GM12878 (cell line): ENCODE measurements at regions not wholly inside any gene's neighbourhood (a gene's known extent, or its start where the extent isn't known, plus 50 kb on each side); places are given as distances from the start of the nearest gene placed in this dataset.

Experiments
- CBX3 ChIP-seq: fragments of 200-600 bp; sonication (generic); IDR thresholded peaks from 2 replicates; pipeline ENCODE4 v1.6.1; 2016; ENCODE audit warnings: low read depth, borderline replicate concordance
- KDM1A ChIP-seq: fragments of 200-600 bp; sonication (generic); IDR thresholded peaks from 2 replicates; pipeline ENCODE4 v1.6.1; 2016; ENCODE audit warnings: borderline replicate concordance
- MTA2 ChIP-seq: fragments of 450-650 bp; IDR thresholded peaks from 2 replicates; pipeline ENCODE4 v1.6.1; 2016; ENCODE audit warnings: low read depth, mild to moderate bottlenecking, moderate library complexity
- NFXL1 ChIP-seq: fragments of 450-650 bp; IDR thresholded peaks from 2 replicates; pipeline ENCODE4 v1.6.1; 2017; ENCODE audit warnings: antibody characterized with exemption, mild to moderate bottlenecking, borderline replicate concordance
- RAD21 ChIP-seq: IDR thresholded peaks from 2 replicates; pipeline ENCODE4 v1.6.1; 2011; ENCODE audit warnings: mild to moderate bottlenecking, low read depth, low read length, moderate library complexity; ENCODE audit not compliant: insufficient read depth
- RELA ChIP-seq: fragments of 450-650 bp; IDR thresholded peaks from 2 replicates; pipeline ENCODE4 v1.8.0; 2014; ENCODE audit warnings: borderline replicate concordance; ENCODE audit not compliant: partially characterized antibody
- SREBF2 ChIP-seq: IDR thresholded peaks from 2 replicates; pipeline ENCODE4 v1.6.1; 2012; ENCODE audit warnings: mild to moderate bottlenecking, low read length
- SUZ12 ChIP-seq: fragments of 200-600 bp; sonication (generic); IDR thresholded peaks from one replicate; pipeline ENCODE4 v1.6.1; 2018; ENCODE audit warnings: antibody characterized with exemption, mild to moderate bottlenecking; ENCODE audit not compliant: unreplicated experiment
- WRNIP1 ChIP-seq: IDR thresholded peaks from 2 replicates; pipeline ENCODE4 v1.6.1; 2011; ENCODE audit warnings: low read depth, low read length, improper control_type of control experiment, borderline replicate concordance
- YY1 ChIP-seq: IDR thresholded peaks from 2 replicates; pipeline ENCODE4 v1.6.1; 2011; ENCODE audit warnings: low read depth, mild to moderate bottlenecking, low read length
- ZBED1 ChIP-seq: IDR thresholded peaks from 2 replicates; pipeline ENCODE4 v1.6.1; 2016; ENCODE audit warnings: borderline replicate concordance
- TF ChIP-seq, protein P1 (sequence below): IDR thresholded peaks from 2 replicates; pipeline ENCODE4 v1.6.1; 2012; ENCODE audit warnings: improper control_type of control experiment, low read depth, low read length; ENCODE audit not compliant: insufficient replicate concordance
- TF ChIP-seq, protein P2 (sequence below): fragments of 450-650 bp; IDR thresholded peaks from 2 replicates; pipeline ENCODE4 v1.6.1; 2018; ENCODE audit warnings: borderline replicate concordance, mild to moderate bottlenecking; ENCODE audit not compliant: partially characterized antibody
- TF ChIP-seq, protein P3 (sequence below): fragments of 450-650 bp; IDR thresholded peaks from 2 replicates; pipeline ENCODE4 v1.6.1; 2017; ENCODE audit warnings: mild to moderate bottlenecking, low read depth, inconsistent platforms; ENCODE audit not compliant: poor library complexity, severe bottlenecking
- TF ChIP-seq, protein P4 (sequence below): fragments of 450-650 bp; IDR thresholded peaks from 2 replicates; pipeline ENCODE4 v1.6.1; 2016; ENCODE audit warnings: mild to moderate bottlenecking
- TF ChIP-seq, protein P5 (sequence below): IDR thresholded peaks from 2 replicates; pipeline ENCODE4 v1.6.1; 2012; ENCODE audit warnings: low read depth, low read length, improper control_type of control experiment

DNA sequence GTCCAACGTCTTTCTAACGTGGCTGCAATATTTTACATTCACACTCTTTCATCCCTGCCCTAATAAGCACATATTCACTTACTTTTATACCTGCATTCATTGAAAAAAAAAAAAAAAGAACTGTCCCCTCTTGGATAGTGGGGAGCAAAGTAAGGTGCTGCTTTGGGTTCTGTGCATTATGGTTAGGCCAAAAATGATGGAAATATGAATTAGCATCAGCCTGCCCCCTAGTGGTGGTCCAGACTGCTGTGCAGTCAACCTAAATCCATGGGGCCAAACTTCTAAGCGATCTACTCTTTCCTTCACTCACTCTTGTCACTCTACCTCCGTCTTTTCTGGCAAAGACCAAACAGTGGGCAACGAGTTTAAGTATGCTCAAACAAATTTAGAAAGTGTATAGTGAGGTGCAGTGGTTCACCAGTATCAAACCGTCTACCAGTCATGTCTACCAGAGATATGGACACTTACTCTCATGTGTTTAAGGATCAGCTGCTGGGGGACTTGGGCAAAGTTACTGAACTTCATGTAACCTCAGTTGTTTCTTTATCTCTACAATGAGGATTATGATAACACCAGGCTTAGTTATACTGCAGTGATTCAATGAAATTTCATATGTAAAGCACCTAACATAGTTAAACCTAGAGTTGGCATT is 61.5 kb upstream of the GRM7 start (continued):
- TF ChIP-seq, protein P1, sequence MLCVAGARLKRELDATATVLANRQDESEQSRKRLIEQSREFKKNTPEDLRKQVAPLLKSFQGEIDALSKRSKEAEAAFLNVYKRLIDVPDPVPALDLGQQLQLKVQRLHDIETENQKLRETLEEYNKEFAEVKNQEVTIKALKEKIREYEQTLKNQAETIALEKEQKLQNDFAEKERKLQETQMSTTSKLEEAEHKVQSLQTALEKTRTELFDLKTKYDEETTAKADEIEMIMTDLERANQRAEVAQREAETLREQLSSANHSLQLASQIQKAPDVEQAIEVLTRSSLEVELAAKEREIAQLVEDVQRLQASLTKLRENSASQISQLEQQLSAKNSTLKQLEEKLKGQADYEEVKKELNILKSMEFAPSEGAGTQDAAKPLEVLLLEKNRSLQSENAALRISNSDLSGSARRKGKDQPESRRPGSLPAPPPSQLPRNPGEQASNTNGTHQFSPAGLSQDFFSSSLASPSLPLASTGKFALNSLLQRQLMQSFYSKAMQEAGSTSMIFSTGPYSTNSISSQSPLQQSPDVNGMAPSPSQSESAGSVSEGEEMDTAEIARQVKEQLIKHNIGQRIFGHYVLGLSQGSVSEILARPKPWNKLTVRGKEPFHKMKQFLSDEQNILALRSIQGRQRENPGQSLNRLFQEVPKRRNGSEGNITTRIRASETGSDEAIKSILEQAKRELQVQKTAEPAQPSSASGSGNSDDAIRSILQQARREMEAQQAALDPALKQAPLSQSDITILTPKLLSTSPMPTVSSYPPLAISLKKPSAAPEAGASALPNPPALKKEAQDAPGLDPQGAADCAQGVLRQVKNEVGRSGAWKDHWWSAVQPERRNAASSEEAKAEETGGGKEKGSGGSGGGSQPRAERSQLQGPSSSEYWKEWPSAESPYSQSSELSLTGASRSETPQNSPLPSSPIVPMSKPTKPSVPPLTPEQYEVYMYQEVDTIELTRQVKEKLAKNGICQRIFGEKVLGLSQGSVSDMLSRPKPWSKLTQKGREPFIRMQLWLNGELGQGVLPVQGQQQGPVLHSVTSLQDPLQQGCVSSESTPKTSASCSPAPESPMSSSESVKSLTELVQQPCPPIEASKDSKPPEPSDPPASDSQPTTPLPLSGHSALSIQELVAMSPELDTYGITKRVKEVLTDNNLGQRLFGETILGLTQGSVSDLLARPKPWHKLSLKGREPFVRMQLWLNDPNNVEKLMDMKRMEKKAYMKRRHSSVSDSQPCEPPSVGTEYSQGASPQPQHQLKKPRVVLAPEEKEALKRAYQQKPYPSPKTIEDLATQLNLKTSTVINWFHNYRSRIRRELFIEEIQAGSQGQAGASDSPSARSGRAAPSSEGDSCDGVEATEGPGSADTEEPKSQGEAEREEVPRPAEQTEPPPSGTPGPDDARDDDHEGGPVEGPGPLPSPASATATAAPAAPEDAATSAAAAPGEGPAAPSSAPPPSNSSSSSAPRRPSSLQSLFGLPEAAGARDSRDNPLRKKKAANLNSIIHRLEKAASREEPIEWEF: no peak
- TF ChIP-seq KDM1A (no peak), RELA (no peak), MTA2 (no peak), SUZ12 (no peak), YY1 (0 out of 2 replicates have a peak, but pooled peaks have one; percentile 30), ZBED1 (no peak), SREBF2 (no peak), WRNIP1 (no peak), CBX3 (no peak), NFXL1 (no peak), RAD21 (peak; percentile 82)
- TF ChIP-seq, protein P2, sequence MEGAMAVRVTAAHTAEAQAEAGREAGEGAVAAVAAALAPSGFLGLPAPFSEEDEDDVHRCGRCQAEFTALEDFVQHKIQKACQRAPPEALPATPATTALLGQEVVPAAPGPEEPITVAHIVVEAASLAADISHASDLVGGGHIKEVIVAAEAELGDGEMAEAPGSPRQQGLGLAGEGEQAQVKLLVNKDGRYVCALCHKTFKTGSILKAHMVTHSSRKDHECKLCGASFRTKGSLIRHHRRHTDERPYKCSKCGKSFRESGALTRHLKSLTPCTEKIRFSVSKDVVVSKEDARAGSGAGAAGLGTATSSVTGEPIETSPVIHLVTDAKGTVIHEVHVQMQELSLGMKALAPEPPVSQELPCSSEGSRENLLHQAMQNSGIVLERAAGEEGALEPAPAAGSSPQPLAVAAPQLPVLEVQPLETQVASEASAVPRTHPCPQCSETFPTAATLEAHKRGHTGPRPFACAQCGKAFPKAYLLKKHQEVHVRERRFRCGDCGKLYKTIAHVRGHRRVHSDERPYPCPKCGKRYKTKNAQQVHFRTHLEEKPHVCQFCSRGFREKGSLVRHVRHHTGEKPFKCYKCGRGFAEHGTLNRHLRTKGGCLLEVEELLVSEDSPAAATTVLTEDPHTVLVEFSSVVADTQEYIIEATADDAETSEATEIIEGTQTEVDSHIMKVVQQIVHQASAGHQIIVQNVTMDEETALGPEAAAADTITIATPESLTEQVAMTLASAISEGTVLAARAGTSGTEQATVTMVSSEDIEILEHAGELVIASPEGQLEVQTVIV: no peak
- TF ChIP-seq, protein P3, sequence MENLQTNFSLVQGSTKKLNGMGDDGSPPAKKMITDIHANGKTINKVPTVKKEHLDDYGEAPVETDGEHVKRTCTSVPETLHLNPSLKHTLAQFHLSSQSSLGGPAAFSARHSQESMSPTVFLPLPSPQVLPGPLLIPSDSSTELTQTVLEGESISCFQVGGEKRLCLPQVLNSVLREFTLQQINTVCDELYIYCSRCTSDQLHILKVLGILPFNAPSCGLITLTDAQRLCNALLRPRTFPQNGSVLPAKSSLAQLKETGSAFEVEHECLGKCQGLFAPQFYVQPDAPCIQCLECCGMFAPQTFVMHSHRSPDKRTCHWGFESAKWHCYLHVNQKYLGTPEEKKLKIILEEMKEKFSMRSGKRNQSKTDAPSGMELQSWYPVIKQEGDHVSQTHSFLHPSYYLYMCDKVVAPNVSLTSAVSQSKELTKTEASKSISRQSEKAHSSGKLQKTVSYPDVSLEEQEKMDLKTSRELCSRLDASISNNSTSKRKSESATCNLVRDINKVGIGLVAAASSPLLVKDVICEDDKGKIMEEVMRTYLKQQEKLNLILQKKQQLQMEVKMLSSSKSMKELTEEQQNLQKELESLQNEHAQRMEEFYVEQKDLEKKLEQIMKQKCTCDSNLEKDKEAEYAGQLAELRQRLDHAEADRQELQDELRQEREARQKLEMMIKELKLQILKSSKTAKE: no peak
- TF ChIP-seq, protein P4, sequence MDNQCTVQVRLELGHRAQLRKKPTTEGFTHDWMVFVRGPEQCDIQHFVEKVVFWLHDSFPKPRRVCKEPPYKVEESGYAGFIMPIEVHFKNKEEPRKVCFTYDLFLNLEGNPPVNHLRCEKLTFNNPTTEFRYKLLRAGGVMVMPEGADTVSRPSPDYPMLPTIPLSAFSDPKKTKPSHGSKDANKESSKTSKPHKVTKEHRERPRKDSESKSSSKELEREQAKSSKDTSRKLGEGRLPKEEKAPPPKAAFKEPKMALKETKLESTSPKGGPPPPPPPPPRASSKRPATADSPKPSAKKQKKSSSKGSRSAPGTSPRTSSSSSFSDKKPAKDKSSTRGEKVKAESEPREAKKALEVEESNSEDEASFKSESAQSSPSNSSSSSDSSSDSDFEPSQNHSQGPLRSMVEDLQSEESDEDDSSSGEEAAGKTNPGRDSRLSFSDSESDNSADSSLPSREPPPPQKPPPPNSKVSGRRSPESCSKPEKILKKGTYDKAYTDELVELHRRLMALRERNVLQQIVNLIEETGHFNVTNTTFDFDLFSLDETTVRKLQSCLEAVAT: 0 out of 2 replicates have a peak, but pooled peaks have one; percentile 32
- TF ChIP-seq, protein P5, sequence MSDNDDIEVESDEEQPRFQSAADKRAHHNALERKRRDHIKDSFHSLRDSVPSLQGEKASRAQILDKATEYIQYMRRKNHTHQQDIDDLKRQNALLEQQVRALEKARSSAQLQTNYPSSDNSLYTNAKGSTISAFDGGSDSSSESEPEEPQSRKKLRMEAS: no peak
